Glomerular endothelial cell (primary cell): ENCODE measurements at regions not wholly inside any gene's neighbourhood (a gene's known extent, or its start where the extent isn't known, plus 50 kb on each side); places are given as distances from the start of the nearest gene placed in this dataset.

Experiments used
- DNase-seq: peaks from one replicate; pipeline ENCODE4 v3.0.0-alpha.2; 2011; ENCODE audit warnings: low read depth, low spot score; ENCODE audit errors: extremely low read depth

DNA sequence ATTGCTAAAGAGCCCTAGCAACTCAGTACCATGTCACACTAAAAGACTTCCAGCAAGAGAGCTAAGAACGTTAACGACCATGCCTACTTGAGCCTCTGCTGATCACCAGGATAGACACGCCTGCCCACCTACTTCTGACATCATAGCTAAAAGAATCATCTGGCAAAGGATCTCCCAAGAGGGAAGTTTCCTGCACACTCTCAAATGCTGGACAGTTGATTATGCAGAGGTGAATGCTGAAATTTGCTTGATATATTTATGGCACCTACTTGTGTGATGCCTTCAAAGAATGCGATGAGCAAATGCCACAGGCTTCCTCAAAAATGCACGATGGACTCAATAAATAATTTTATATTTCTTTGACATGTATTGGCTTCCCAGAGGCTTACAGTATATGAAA is 113.6 kb downstream of the GALC start:
- no peak for DNase-seq

DNA sequence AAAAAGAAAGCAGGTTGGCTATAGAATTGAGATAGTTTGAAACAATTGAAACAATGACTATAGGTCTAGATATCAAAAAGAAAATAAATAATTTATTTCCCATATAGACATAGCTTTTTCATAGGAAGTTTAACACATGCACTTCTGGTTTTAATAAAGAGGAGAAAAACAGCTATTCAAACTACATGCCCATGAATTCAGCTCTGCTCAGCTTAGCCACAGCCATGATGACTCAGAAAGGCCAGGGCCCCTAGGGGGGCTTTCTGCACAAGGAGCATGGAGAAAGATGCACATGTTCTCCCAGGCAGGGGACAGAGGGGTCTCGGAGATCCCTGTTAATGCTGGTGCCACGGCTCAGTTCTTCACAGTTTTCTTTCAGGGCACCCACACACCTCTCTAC is 114.0 kb downstream of the GALC start:
- DNase-seq = no peak

DNA sequence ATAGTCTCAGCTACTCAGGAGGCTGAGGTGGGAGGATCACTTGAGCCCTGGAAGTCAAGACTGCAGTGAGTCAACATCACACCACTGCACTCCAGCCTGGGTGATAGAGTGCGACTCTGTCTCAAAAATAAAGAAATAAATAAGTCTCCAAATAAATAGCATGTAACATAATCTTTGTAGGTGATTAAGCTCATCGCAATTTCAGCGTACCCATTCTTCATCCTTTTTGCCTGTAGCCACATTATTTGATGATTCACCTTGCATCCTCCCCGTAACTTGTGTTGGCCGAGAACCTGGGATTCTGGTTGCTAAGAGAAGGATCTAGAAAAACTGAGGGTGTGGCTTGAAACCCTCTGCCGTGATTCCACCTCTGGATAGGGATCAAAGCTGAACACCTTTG is 115.1 kb downstream of the GALC start:
- DNase-seq = no peak

DNA sequence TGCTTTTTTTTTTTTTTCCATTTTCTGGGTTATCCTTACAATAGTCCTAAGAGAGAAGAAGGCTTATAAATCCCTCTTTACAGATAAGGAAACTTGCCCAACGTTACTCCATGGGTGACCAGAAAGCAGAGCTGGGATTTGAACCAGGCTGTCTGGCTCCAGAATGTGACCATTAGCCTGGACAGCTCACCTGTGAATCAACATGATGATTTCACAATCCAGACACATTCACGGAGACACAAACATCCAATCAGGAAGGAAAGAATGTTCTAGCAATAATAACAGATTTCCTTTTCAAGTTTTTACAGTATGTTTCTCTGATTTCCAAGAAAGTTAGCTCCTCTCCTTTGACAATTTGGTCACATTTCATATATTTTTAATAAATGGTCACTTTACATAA is 118.3 kb downstream of the GALC start:
- no peak for DNase-seq

DNA sequence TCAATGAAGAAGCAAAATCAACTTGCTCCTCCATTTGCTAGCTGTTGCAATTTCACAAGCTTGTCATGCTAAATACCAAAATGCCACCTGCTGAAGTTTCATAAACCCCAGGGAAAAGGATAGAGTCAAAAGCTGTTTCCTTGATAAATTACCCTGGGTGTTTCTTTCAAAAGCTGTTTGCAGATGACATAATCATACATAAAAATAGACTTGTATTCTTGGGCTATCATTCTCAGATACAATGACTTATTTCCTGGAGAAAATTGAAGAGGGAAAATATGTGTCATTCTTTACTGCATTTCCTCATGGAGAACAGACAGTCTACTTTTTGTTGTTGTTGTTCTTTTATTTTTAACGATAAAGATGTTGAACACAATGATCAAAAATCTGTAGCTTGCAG is 119.2 kb downstream of the GALC start:
- no peak for DNase-seq

GRCh38 chr14:87869619-87870583 is 123.1 kb downstream of the GALC start:
- no peak for DNase-seq

GRCh38 chr14:87868920-87869319 is 124.1 kb downstream of the GALC start:
- DNase-seq = no peak

GRCh38 chr14:87866116-87866515 is 126.9 kb downstream of the GALC start:
- DNase-seq = no peak

DNA sequence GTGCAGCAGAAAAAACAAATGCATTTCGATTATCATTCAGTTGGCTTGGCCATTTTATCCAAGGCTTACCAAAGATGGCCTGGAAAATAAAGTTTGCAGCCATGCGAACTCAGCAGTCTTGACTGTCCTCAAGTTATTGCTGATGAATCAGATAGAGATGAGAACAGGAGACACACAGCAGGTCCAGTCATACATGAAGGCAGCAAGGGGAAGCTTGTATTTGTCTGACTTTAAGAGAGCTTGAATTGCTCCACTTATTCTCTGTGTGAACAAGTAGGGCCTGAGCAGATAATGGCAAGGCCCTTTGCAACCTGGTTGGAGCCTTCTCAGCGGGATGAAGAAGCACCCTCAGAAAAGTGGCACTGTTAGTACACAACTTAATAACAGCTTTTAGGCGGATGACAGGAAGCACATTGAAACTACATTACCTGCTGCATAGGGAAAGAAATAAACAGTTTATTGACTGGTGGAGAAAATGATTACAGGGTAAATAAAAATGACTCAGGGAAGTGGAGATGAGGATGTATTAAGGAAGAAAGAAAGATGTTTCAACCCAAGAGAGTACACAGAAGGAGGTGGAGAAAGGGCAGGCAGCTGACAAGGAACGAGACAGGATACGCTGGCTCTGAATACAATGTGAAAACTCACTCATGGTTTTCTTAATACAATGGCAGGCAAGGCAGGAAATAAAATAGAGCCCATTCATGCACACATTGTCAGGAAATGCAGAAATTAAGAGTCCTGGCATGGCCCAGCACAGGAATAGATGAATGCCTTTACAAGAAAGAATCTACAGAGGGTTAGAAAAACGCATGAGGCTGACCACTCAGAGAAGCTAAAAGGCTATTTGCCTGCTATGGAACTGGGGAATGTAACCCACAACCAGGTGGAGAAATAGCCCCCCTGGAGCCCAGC is 128.4 kb downstream of the GALC start:
- DNase-seq = no peak

GRCh38 chr14:87863047-87863446 is 129.9 kb downstream of the GALC start:
- no peak for DNase-seq

- no peak for DNase-seq
These were observed 140.9 kb downstream of the GALC start for GRCh38 chr14:87852107-87852506.

DNA sequence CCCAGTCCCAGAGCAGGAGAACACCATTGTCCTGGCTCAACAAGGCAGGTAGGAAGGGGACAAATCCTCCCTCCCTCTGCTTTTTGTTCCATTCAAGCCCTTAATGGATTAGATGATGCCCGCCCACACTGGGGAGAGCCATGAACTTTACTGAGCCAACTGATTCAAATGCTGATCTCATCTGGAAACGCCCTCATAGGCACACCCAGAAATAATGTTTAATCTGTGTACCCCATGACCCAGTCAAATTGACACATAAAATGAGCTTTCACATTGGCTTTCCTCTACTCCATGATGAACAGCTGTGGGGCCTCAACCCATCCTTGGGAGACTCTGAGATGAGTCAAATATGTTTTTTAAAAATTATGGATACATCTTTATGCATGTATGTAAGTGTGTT is 141.8 kb downstream of the GALC start:
- DNase-seq = no peak

DNA sequence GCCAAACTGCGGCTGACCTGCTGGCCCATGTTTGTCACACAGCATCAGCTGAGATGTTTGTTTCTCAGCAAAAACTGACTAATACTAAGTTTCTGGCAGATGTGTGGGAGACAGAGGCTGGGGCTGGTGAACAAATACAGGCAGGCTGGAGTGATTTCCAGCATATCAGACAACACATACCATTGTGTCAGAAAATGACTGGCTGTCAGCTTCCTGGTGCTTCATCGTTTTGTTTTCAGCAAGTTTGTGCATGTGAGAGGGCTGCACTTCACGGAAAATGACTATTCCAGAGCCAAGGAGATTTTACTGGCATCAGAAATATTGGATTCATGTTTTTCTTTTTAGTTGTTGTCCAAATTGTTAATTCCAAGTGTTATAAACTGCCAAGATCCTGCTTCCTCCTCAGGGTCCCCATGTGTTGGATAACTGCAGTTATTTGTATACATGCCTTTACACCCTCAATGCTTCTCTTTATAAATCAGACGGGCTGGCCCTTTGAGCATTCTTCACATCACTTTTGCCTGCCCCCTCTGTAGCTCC is 145.7 kb downstream of the GALC start:
- DNase-seq = no peak

DNA sequence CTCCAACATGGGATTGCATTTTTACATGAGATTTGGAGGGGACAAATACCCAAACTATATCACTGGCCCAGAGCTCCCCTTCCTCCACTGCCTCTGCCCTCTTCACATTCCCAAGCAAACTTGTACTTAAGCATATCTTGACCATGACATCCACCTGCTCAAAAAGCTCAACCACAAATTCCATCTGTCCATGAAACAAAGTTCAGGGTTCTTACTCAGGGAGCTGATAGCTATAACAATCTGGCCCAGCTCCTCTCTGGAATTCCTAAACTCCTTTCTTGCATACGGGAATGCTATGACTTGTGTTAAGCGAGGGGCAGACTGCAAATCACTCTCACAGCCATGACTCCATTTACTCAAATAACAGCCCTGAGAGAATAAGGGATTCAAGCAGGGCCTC is 152.1 kb downstream of the GALC start:
- DNase-seq = no peak

GRCh38 chr14:87838931-87839330 is 154.1 kb downstream of the GALC start:
- no peak for DNase-seq

DNA sequence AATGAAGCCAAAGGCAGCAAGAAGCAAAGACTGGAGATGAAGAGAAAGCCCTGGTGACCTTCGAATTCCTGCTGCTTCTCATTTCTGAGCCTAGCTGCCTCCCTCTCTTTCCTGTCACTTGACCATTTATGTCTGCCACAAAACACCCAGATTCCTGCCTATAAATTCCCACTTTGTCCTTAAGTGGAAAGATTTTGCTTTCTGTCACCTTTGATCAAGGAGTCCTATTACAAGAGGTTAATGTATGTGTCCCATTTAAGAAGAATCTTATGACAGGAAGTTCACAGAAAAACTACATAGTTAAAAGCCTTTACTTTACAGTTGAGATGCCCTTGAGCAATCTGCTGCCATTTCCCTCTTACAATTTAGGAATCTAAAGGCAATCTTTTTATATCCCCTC is 155.7 kb downstream of the GALC start:
- DNase-seq = no peak

GRCh38 chr14:87834594-87834993 is 158.4 kb downstream of the GALC start:
- DNase-seq = no peak

DNA sequence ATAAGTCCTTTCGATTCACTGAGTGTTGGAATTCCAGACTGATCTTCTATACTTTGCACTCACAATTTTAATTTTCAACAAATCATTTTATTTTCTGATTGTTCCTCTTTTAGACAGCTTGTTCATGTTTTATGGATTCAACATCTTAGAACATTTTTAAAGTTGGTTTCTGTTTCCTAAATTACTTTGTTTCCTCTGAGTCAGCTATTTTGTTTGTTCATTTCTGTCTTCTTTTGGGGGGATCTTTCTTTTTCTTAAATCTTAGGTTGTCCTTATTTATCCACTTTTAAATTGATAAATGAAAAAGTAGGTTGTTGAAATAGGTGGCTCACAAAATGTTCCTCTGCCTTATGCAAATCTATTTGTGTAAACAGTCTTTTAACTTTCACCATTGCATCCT is 160.0 kb downstream of the GALC start:
- DNase-seq = no peak

DNA sequence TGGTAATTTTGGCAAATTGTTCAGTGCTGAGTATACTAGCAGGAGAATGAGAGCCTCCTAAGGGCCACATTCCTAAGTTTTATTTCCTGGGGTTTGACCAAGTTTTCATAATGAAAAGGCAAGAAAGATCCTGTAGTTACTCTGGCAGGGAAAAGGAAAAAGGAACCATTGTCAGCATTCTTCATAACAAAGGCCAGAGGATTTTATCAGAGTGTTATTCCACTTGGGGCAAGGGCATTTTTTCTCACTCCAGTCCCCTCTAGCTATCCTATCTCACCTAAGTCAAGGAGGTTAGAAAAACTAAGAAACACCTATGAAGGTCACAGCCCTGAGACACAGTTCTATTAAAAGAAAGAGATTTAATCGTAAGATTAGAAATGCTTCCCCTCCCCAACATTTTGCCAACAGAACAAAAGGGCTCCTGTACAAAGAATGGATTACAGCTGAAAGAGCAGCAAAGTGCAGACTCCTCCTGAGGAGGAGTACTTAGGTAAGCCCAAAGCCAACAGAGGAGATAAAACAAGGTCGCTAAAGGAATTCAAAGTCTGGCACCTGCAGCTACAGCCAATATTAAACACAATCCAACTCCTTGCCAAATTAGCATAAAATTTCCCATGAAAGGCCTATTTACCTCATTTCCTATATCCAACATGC is 162.4 kb downstream of the GALC start:
- DNase-seq = no peak

DNA sequence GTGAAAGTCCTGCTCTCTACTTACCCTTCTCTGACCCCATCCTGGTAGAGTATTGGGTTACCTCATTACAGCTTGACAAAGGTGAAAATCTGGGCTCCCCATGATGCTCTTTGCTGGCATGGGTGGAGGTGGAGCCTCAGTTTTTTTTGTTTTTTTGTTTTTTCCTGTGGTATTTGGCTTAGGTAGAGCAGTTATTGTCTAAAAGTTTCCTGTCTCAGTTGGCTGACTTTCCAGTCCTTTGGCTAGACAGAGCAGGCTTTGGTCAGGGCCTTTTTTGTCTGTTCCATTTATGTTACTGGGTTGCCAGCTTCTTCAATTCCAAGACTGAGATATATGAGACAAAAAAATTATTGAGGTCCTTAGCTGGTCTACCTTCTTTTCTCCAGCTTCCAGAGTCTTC is 163.4 kb downstream of the GALC start:
- no peak for DNase-seq

DNA sequence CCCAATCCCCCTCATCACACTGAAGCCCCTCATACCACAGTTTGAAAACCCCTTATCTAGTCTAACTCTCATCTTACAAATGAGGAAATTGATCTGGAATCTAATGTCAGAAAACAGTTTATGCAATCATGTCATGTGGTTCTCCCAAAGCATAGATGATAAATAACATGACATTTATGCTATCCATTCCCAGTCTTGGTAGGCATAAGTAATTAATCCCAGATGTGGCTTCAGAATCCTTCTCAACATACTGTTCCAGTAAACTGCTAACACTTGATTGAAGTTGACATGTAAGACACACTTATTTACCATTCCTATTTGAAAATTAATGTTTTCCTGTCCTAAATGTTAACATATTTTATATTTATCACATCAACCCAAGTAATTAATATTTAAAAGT is 168.7 kb downstream of the GALC start:
- DNase-seq = no peak
